22Rv1 (cell line): ENCODE measurements at regions not wholly inside any gene's neighbourhood (a gene's known extent, or its start where the extent isn't known, plus 50 kb on each side); places are given as distances from the start of the nearest gene placed in this dataset.

Source experiments
- H3K27ac ChIP-seq: fragments of 450-650 bp; 2 replicates; pipeline ENCODE4 v1.5.1; 2017
- ZFX ChIP-seq: fragments of 450-650 bp; IDR thresholded peaks from 2 replicates; pipeline ENCODE4 v1.6.1; 2017; ENCODE audit warnings: antibody characterized with exemption, borderline replicate concordance
- TF ChIP-seq, protein P1 (sequence below): fragments of 450-650 bp; IDR thresholded peaks from 2 replicates; pipeline ENCODE4 v1.5.1; 2017; ENCODE audit warnings: mild to moderate bottlenecking

DNA sequence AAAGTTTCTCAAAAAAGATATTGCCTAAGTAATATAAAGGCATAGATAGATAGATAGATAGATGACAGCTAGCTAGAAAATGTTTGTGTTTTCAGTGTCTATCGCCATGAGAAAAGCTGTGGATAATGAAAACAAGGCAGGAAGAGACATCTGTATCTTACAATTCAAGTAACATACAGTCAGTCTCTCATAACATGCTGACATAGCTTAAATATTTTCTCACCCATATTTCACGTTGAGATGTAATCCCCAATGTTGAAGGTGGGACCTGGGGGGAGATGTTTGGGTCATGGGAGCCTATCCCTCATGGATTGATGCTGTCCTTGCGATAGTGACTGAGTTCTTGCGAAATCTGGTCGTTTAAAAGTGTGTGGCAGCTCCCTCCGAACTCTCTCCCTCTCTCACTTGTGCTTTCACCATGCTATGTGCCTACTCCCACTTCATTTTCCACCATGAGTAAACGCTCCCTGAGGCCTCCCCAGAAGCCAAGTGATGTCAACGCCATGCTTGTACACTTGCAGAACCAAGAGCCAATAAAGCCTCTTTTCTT is 856.8 kb upstream of the ADAMTS5 start:
- no peak for TF ChIP-seq ZFX
- TF ChIP-seq, protein P1, sequence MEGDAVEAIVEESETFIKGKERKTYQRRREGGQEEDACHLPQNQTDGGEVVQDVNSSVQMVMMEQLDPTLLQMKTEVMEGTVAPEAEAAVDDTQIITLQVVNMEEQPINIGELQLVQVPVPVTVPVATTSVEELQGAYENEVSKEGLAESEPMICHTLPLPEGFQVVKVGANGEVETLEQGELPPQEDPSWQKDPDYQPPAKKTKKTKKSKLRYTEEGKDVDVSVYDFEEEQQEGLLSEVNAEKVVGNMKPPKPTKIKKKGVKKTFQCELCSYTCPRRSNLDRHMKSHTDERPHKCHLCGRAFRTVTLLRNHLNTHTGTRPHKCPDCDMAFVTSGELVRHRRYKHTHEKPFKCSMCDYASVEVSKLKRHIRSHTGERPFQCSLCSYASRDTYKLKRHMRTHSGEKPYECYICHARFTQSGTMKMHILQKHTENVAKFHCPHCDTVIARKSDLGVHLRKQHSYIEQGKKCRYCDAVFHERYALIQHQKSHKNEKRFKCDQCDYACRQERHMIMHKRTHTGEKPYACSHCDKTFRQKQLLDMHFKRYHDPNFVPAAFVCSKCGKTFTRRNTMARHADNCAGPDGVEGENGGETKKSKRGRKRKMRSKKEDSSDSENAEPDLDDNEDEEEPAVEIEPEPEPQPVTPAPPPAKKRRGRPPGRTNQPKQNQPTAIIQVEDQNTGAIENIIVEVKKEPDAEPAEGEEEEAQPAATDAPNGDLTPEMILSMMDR, result no peak
- H3K27ac ChIP-seq, result no peak overlapping the region

DNA sequence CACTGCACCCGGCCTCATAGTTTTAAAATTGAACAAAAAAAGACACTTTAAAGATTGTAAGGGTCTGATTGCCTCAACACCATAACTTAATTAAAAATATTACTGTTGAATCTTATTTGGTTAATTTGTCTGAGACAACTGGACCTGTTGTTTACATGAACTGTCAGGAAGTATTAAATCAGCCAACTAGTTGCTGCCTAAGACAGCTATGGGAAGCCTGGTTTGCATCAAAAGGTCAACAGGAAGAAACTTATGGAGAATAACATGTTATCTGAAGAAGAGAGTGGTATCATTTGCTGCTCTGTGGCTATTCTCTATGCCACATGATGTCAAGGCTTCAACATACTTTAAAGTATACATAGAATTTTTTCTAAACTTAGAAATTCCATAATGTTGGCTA is 853.5 kb upstream of the ADAMTS5 start:
- H3K27ac ChIP-seq, result no peak overlapping the region
- TF ChIP-seq, protein P1, result no peak
- no peak for TF ChIP-seq ZFX

DNA sequence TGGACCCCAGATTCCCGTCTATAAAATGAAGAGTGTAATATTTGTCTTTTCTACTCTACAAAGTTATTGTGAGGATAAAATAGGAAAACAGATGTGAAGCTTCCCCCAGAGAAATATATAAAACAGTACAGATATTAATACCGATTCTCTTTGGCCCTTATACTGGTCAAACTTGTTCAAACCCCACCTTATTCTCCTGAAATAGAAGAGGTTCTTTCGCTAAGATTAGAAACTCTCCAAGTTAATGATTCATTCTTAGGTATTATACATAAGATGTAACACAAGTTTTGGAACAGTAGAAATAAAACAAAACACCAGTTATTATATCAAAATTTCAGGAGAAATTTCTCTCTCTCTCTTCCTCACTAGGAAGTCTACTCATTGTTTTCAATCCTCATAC is 852.4 kb upstream of the ADAMTS5 start:
- no peak for TF ChIP-seq ZFX
- TF ChIP-seq, protein P1, result no peak
- no peak overlapping the region for H3K27ac ChIP-seq

DNA sequence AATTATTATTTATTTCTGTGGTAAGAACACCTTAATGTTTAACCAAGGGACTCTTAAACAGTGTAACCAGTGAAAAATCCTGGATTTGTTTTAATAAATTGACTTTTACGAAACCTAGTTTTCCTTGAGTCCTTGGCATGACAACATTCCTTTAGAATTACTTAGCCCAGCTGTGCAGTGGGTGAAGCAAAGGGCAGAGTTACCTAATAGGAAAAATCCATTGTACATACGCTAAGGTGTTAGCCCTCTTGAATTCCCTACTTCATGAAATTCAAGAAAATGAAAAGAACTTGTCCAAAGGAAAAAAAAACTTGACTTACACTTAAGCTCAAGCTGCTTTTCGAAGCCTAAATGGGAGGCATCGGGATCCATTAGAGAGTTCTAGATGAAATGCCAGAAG is 852.0 kb upstream of the ADAMTS5 start:
- no peak overlapping the region for H3K27ac ChIP-seq
- TF ChIP-seq ZFX, result no peak
- TF ChIP-seq, protein P1, result no peak

DNA sequence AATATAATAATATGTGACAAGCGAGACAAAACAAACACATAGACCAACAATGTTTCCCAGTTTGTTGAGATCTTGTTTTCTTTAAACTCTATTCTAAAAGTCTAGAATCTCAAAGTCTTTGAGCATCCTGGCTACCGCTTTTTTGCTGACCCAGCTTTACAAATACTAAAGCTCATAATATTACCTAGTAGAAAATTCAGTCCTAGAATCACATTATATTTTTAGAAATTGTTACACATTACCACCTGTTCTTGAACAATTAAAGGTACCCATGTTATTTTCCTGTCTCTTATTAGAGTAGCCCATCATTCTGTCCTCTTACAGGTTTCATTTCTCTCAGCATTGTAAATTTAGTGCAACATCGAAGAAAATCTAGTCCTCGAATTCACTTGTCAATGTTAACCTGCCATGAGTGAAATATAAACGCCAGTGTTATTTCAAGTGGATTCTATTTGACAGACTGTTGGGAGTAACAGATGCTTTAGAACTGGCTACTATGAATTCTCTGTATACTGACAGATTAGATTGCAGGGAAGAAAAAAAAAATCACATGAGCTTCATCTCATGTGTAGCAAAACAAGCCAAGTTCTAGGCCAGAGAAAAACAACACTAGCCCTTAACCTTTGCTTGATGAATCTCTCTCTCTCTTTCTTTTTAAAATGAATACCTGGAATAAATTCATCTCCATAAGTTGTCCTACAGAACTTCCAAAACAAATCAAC is 851.2 kb upstream of the ADAMTS5 start:
- TF ChIP-seq ZFX, result no peak
- TF ChIP-seq, protein P1, result no peak
- H3K27ac ChIP-seq, result no peak overlapping the region

DNA sequence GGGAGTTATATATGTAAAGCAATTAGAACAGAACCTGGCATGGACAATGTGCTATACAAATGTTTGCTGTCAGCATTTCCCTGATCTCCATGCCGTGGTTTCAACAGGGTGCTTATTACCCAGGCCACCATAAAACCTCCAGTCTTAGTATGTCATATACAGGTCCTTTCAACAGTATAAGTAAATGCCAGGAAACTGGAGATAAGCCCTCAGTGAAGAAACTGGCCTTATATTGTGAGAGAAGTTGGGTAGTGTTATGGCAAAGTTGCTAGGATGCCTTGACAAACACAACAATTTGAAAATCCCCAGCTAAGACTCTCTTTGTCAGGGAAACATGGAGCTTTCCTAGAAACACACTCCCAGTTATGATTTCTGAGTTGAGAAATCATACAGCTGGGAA is 850.2 kb upstream of the ADAMTS5 start:
- no peak for TF ChIP-seq ZFX
- TF ChIP-seq, protein P1, result no peak
- H3K27ac ChIP-seq, result no peak overlapping the region

DNA sequence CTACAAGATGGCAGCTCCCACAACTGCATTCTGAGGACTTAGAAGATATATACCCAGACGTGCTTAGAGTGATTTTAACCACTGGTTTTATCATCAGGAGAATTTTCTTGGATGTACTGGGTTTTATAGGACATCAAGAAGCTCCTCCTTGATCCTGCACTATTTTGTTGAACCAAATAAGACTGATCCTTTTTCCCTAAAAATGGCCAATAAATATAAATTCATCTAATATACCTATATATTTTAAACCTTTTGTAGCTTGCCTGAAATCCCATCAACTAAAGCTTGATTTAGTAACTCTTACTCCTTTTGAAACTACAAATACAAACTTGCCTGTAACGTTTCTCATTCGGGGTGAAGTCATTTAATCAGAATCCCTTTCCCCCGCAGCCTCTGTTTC is 849.4 kb upstream of the ADAMTS5 start:
- no peak for TF ChIP-seq ZFX
- TF ChIP-seq, protein P1, result no peak
- no peak overlapping the region for H3K27ac ChIP-seq
